CD4-positive, alpha-beta T cell treated with Interleukin-21 for 1 hour (primary cell): ENCODE measurements at regions not wholly inside any gene's neighbourhood (a gene's known extent, or its start where the extent isn't known, plus 50 kb on each side); places are given as distances from the start of the nearest gene placed in this dataset.

ENCODE experiments used
- DNase-seq: peaks from one replicate; pipeline ENCODE4 v3.0.0-alpha.2; 2020

DNA sequence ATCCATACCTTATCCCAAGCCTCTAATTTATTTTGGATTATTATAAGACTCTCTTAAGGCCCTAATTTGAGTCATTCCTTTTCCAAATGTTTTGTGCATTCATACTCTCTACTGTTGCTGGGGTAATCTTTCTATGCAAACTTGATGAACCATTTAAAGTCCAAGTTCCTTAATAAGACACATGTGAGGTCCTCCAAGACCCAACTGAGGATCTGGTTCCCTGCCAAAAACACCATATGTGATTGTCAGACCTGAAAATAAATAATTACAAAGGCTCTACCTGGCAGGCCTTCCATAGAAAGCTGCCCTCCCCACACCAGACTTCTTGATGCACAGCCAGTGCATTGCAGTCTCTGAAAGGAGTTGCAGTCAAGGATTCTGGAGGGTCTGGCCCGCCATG is 257.9 kb upstream of the AKR1E2 start:
- no peak for DNase-seq

DNA sequence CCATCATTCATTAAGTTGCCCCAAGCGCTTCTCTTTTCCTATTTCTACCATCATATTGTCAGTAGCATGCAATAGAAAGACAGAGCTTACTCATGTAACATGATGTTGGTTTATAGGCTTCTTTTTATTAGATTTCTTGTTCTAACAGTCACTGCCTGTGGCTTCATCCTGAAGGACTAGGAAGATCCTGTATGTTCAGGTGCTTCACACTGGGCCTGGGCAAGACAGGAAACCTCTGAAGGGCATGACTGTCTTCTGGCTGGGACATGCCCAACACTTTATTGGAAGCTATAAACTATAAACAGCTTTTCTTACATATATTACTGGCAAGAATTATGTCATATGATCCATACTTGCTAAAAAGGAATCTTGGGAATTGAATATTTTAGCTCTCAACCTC is 258.4 kb upstream of the AKR1E2 start:
- no peak for DNase-seq

DNA sequence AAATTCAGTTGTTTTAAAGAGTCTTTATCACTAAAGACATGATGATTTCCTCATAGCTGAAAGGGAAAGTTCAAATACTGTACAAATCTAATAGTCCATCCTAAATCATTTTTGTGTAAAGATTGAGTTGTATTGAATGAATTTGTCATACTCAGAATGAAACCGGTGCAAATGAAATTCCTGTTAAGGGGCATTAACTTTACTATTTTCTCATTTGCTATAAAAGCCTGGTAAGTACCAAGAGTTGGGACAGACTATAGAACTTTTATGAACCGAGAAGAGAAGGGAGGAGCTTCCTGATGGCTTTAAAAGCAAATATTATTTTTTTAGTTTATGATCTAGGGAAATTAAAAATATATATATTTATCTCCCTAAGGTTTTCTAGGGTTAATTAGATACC is 260.0 kb upstream of the AKR1E2 start:
- DNase-seq, result no peak

DNA sequence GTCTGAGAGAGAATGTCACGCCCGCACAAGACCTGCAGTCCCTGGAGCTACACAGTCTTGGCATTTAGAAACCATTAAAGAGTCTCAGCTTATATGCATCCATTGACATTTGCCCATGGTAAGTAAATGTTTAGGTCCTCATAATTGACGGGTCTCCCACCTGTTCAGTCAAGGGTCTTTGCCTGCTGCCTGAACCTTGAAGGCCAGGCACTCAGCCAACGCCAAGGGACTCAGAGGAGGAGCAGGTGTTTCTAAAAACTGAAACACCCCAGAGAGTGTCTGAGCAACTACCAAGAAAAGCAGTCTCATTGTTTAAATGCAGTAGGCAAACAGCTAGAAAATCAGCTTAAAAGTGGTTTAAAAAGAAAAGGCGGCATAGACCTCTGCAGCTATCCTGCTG is 264.7 kb upstream of the AKR1E2 start:
- DNase-seq, result no peak

DNA sequence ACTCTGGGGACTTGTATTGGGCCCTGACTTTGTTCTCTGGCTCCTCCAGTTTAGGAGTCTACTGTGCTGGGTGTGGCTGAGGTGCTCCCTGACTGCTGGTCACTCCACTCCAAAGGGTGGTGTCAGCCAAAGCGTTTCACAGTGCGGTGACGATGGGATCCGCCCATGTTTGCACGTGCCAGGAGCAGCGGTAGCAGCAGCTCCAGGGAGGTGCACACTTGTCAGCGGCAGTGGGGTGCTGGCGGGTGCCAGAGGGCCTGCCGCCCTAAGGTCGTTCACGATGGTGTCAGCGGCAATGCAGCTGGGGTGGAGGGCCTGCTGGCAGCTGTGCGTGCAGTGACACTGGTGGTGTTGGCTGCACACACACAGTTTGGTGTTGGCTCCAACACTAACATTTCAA is 268.5 kb upstream of the AKR1E2 start:
- DNase-seq, result no peak

GRCh38 chr10:4556527-4556926 is 269.5 kb upstream of the AKR1E2 start:
- DNase-seq, result no peak

DNA sequence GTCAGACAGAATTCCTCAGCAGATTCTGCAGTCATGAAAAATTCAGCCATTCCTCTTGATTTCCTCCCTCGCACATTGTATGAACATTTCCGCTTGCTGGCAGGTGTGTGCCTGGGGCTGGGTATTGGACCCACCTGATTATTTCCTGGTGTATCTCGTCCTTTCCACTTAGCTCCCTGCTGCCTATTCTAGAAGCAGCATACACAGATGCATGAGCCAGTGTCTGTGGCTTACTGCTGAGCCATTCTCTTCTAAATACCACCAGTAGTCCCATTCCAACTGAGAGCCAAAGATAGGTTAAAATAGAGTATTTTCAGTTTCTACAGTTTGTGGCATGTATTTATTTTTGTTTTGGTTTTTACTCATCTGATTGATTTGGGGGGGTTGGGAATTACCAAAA is 270.1 kb upstream of the AKR1E2 start:
- no peak for DNase-seq

DNA sequence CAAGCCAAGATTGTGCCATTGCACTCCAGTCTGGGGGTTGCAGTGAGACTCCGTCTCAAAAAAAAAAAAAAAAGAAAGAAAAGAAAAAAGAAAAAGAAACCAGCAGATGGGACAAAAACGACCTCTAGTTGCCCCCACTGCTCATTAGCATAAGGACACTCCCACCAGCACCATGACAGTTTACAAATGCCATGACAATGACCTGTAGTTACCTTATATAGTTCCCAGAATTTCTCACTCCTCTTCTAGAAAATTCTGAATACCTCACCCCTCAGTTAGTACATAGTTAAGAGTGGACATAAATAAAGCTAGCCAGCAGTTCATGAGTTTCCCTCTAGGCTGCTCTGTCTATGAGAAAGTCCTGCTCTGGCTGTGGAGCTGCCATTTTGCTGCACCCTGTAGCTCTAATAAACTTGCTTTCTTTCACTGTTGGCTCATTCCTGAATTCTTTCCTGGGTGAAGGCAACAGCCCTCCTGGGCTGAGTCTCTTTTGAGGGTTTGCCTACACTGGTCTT is 276.8 kb upstream of the AKR1E2 start:
- no peak for DNase-seq

- no peak for DNase-seq
Measured at GRCh38 chr10:4546931-4547330, 279.1 kb upstream of the AKR1E2 start.

DNA sequence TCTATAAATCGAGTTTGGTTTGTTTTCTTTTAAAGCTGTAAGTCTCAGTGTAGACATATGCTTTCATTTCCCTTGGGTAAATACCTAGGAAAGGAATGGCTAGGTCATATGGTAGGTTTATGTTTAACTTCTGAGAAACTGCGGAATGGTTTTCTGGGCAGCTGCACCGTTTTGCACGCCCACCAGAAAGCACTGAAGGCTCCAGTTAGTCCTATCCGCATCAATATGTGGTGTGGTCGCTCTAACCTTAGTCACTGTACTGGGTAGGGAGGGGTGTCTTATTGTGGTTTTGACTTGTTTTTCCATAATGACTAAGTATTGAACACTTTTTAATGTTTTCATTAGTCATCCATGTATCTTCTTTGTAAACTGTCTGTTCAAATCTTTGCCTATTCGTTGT is 279.5 kb upstream of the AKR1E2 start:
- no peak for DNase-seq

DNA sequence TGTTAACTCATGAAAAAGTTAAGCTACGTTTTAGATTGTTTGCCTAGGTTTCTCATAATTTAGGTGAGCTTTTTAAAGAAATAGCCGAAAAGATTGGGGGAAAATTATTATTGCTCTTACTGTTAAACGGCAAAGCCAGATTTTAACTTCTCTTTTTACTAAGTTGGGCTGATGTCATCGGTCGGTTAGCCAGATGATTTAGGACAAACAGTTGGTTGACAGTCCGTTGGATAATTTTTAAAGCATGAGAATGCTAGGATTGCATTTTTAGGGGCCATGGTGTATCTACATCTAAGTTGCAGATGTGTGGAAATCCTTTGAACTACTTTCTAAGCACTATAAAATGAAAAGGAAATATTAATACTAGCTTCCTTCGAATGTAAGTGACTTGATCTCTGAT is 280.9 kb upstream of the AKR1E2 start:
- DNase-seq, result no peak

DNA sequence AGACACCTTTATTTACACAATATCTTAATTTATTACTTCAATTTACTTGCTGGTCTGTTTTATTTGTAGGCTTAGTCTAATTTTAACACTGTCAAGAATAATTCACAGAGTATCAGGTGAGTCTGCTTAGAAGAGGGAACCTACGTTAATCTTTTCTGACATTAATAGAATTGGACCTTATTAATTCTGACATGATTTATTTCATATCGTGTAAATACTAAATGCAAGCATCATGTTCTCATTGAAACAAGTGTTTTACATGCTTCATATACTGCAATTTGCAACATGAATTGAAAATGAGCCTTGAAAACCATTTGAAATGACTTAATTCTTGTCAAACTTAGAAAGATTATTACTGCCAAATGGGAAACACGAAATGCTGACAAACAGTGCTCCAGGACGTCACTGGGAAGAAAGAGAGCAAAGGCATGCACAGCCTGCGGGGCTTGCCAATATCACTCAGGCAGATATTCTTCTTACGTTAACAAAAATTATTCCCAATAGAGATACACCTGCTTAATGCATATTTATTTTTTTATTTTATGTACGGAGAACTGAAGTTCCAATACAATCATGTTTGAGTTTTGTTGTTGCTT is 282.0 kb upstream of the AKR1E2 start:
- no peak for DNase-seq

DNA sequence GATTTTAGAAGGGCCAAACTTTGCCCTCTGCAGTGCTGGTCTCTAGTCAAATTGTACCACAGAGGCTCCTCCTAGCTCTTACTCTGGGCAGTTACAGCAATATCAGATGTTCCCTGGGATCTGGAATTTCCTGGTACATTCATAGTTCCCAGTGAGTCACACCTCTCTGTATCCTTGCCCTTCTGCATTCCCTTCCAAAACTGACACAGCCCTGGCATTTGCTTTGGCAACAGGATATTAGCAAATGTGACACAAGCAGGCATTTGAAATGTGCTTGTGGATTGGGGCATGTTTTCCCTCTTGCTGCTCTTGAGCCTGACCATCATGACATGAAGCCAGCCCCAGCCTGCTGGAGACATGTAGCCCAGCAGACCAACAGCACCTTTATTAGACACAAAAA is 284.7 kb upstream of the AKR1E2 start:
- DNase-seq, result no peak

DNA sequence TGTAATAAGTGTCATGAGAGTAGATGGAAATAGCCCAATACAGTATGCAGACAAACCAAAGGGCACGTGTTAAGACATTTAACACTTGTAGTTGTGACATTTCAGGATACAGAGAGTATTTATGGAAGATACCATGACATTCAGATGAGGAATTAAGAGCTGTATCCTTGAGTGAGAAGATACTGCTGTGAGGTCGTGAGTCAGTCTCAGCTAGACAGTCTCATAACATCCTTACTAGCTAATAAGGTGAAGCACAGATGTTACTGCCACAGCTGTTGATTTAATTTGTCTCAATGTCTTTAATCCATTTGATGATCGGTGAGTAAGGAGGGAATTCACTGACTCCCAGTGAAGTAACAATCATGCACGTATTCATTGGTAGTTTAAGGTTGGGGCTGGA is 288.0 kb upstream of the AKR1E2 start:
- no peak for DNase-seq

DNA sequence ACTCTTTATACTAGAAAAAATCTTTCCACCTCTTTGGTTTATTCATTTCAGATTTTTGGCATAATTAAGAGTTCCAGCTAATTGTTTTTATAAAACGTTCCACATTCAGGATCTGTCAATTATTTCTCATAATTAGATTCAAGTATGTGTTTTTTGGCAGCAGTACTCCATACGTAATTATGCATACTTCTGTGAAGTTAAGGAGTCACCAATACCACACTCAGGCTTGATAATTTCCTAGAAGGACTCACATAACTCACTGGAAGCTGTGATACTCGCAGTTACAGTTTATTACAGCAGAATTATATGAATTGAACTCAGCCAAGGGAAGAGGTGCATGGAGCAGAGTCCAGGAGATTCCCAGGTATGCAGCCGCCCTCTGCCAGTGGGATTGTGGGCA is 290.5 kb upstream of the AKR1E2 start:
- DNase-seq, result no peak

DNA sequence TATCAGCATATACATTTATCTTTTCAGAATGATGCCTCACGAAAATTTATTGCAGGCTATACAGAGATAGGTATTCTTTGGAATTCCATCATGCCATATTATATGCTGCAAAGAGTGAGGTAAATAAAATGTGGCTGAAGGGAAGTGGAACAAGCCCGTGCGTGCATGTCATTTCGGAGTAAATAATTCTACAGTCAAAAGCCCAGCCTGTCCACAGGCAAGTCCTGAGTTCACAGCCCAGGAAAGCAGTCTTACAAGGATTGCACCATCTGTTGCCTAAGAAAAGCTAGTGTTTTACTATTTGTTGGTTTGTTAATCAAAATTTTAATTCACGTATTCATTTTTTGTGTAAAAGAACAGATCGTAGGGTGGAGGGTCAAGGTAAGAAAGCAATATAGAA is 292.4 kb upstream of the AKR1E2 start:
- no peak for DNase-seq

DNA sequence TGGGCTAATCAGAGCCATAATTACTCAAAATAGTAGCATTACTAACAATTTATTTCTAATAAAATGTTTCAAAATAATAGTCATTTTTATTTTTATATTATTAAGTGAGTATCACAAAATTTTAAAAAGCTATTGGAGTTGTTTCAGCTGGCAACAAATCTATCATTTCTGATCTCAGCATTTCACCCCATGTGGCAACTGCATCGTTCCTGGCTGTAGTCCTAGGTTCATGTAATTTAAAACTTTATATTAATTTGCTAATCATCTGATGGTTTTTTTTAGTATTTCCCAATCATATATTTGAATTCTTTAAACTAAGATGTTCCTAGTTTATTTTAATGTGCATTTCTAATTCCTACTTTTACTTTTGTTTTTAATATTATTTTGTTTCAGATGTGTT is 293.0 kb upstream of the AKR1E2 start:
- DNase-seq, result no peak

DNA sequence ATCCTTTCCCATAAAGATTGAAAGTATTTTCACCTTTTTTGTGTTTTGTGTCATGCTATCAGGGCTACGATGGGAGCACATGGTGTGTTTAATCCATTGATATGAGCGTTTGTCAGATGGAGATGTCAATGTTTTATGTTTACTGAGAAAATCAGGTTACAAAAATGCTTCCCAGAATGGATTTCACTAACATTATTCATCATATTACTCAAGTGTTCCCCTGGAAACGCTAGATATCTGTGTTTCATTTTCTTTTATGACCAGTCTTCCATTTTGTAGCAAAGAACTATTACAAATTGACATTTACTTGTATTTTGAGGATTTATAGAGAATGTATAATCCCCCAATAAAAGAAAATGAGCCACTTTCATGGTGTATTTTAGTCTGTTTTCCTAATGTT is 293.5 kb upstream of the AKR1E2 start:
- no peak for DNase-seq

DNA sequence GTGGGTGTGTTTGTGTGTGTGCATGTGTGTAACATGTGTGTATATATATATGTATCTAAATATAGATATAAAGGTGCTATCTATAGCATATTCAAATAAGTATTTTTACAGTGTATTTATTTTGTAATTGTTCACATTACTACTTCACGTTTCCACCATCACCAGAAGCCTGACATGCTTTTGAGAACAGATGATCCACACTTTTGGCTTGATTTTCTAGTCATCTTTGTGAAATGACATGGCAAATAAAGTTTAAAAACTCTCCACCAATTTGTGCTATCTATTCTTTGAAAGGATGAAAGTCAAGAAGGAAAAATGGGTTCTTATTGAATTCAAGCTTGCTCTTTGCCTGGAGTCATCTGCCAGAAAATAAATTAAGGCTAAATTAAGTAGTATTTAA is 294.0 kb upstream of the AKR1E2 start:
- DNase-seq, result no peak

DNA sequence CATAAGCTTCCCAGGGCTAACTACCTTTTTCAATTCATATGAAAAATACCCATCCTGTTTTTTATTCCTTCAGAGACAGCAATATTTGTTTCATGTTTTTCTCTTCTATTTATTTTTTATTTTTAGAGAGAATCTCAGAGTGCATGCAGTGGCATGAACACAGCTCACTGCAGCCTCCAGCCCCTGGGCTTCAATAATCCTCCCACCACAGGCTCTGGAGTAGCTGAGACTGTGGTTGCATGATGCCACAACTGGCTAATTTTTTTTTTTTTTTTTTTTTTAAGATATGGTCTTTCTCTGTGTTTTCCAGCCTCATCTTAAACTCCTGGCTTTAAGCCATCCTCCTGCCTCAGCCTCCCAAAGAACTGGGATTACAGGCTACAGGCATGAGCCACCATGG is 296.7 kb upstream of the AKR1E2 start:
- no peak for DNase-seq

DNA sequence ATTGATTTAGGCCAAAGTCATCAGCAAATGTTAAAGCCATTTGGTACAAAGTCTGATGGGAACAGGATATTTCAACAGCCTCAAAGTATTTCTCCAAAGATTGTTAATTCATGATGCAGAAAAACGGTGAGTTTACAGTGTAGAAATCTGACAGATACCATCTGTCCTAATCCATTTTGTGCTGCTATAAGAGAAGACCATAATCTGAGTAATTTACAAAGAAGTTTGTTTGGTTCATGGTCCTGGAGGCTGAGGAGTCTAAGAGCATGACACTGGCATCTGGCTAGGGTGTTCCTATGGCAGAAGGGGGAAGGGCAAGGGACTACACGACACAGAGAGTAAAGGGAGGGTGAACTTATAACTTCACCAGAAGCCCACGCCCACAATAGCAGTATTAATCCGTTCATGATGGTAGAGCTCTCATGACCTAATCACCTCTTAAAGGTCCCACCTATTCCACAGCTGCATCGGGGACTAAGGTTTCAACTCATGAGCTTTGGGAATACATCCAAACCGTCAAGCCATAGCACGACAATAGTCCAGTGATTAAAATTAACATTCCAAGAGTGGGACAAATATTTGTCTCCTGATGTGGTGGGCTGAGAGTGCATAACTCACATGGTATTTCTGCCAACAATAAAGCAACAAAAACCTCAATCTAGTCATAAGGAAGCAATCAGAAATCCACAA is 298.6 kb upstream of the AKR1E2 start:
- DNase-seq, result no peak

DNA sequence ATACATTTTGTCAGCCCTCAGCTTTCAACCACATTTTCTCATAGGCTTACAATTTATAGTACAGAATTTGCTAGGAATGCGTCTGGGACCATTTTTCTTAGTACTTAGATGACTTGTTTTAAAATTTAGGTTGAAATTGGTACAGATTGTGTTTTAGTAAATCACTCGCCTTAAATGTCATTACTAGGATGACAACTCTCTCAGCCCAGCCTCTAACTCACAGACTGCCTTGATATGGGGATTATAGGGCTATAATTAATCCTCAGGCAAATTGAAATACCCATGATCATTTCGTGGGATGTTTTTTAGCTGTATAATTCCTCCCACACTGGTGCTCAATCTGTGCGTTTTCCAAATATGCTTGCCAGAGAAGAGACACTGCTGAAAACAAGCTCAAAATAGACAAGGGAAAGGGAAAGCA is 299.7 kb upstream of the AKR1E2 start:
- DNase-seq, result no peak

- DNase-seq, result no peak
Measured at GRCh38 chr10:4525103-4525502, 300.9 kb upstream of the AKR1E2 start.

DNA sequence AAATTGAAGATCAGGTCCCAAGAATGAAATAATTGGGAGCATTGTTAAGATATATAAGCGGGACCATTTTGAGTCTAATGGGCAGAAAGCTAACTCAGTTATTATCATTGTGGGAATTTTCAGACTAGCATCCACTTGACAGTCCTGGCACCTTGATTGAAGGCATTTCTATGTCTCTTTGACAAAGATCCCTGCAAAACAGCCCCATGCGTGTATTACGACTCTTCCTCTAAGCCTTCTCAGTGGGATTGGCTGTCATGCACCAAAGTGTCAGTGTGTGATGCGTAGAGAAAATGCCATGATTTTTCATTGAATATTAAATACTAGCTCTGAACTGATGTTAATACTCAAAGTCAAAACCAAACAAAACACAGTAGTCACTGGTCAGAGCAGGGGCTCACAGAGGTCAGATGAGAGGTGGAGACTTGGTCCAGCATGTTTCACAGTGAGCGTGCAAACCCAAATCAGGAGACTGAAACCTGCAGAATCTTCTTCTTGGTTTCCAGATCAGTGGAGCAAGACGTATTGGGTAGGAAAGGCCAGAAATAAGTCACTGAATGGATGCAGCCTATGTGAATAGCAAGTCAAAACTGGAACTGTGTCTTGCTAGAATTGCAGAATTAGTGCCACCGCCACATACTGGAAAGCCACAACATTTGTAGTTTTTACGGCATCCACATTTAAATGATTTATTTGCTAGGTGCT is 303.6 kb upstream of the AKR1E2 start:
- no peak for DNase-seq
